HepG2 (cell line): ENCODE measurements at regions not wholly inside any gene's neighbourhood (a gene's known extent, or its start where the extent isn't known, plus 50 kb on each side); places are given as distances from the start of the nearest gene placed in this dataset.

Experiments used
- CTCF ChIP-seq: sonication (generic); formaldehyde crosslinking; IDR thresholded peaks from 2 replicates; pipeline ENCODE4 v1.5.0; 2020; ENCODE audit warnings: mild to moderate bottlenecking, missing genetic modification reagents, moderate library complexity
- MED8 ChIP-seq: sonication (generic); formaldehyde crosslinking; IDR thresholded peaks from 2 replicates; pipeline ENCODE4 v1.8.1; 2023; ENCODE audit warnings: mild to moderate bottlenecking, missing genetic modification reagents; ENCODE audit not compliant: insufficient replicate concordance
- MYNN ChIP-seq: sonication (generic); formaldehyde crosslinking; IDR thresholded peaks from 2 replicates; pipeline ENCODE4 v1.4.0; 2020; ENCODE audit warnings: mild to moderate bottlenecking, low read depth, missing genetic modification reagents
- RNF2 ChIP-seq: fragments of 450-650 bp; conservative IDR thresholded peaks from 2 replicates; pipeline ENCODE4 v1.6.1; 2016; ENCODE audit warnings: low read depth
- U2AF2 ChIP-seq: fragments of 200-400 bp; formaldehyde crosslinking; IDR thresholded peaks from 2 replicates; pipeline ENCODE4 v1.6.1; 2017; ENCODE audit warnings: low read depth, mild to moderate bottlenecking, low read length
- UBTF ChIP-seq: sonication (generic); formaldehyde crosslinking; IDR thresholded peaks from 2 replicates; pipeline ENCODE4 v1.4.0; 2020; ENCODE audit warnings: mild to moderate bottlenecking, missing genetic modification reagents
- ZBTB20 ChIP-seq: sonication (generic); formaldehyde crosslinking; IDR thresholded peaks from 2 replicates; pipeline ENCODE4 v1.8.1; 2023; ENCODE audit warnings: missing genetic modification reagents, low read depth, mild to moderate bottlenecking, borderline replicate concordance
- ZNF281 ChIP-seq: sonication (generic); formaldehyde crosslinking; IDR thresholded peaks from 2 replicates; pipeline ENCODE4 v1.4.0; 2020; ENCODE audit warnings: missing genetic modification reagents, borderline replicate concordance
- ZNF543 ChIP-seq: sonication (generic); formaldehyde crosslinking; IDR thresholded peaks from 2 replicates; pipeline ENCODE4 v1.4.0; 2020; ENCODE audit warnings: mild to moderate bottlenecking, missing genetic modification reagents
- ZNF747 ChIP-seq: sonication (generic); formaldehyde crosslinking; IDR thresholded peaks from 2 replicates; pipeline ENCODE4 v1.8.1; 2023; ENCODE audit warnings: missing genetic modification reagents, mild to moderate bottlenecking, borderline replicate concordance
- ZNF776 ChIP-seq: sonication (generic); formaldehyde crosslinking; IDR thresholded peaks from 2 replicates; pipeline ENCODE4 v1.4.0; 2020; ENCODE audit warnings: mild to moderate bottlenecking, missing genetic modification reagents

GRCh38 chr16:8431783-8432182 lies 158.5 kb downstream of the TMEM114 start:
- no peak for TF ChIP-seq MYNN (CRISPR knock-in tag)
- no peak for TF ChIP-seq ZBTB20 (CRISPR knock-in tag)
- no peak for TF ChIP-seq UBTF (CRISPR knock-in tag)
- TF ChIP-seq CTCF: no peak
- no peak for TF ChIP-seq ZNF543 (CRISPR knock-in tag)
- TF ChIP-seq MED8: no peak
- no peak for TF ChIP-seq RNF2
- no peak for TF ChIP-seq ZNF747 (CRISPR knock-in tag)
- TF ChIP-seq U2AF2: no peak
- TF ChIP-seq ZNF776: no peak
- no peak for TF ChIP-seq ZNF281 (CRISPR knock-in tag)
